ENCODE measurements at regions not wholly inside any gene's neighbourhood (a gene's known extent, or its start where the extent isn't known, plus 50 kb on each side); places are given as distances from the start of the nearest gene placed in this dataset.

DNA sequence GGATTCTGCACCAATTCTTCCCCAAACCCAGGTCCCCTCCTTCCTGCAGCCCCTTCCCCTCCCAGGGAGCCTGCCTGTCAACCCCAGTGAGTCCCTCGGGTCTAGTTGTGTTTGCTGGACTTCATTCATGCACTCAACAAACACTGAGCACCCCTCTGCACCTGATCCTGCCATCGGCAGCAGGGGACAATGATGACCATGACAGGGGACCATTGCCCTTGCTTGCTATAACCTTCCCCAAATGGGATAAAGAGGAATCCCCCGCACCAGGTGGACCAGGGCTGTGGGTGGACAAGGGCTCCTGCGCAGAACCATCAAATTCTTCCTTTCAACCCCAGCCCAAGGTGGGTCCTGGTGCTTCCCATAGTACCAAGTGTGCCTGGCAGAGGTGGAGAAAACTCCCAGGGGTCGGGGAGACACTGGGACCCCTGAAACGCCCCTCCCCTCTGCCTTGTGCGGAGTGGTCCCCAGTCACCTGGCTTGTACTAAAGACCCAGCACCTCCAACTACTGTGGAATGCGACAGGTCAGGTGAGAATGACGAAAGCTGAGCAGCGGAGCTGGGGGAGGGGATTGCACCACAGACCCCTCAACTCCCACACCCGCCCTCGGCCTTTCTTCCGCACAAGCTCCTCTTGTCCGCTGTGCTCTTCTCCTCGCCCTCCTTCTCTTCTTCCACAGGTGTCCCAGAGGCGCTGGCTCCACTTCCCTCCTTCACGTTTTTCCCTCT lies 119.9 kb upstream of the ZNF217 start:
- no peak for DNase-seq

DNA sequence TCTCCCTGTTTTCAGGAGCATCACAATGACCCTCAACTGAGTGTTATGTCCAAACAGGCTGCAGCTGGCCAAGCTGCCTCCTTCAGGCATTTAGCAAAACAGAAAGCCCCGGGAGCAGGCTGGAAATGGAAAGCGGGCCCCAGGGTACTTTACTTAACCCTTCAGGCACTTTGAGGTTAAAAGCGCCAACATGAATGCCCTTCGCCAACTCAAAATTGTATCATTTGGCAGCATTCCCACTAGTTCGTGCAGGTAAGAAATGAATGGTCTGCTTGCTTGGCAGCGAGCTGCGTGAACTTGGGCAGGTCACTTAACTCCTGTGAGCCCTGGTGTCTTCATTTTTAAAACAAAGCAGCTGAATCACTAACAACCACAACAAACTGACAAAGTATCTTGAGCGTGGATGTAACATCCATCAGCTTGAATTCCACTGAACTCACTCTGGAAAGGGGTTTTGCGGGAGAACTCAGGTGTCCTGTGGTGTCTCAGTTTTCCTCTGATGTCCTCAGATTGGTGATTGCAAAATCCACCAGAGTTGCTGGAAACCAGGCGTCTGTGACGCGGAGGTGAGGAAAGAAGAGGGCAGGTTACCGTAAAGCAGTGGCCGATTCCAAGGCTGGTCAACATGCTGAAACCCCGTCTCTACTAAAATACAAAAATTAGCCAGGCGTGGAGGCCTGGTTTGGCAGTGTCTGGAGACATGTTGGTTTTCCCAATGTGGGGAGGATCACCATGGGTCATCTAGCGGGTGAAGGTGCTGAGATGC lies 118.8 kb upstream of the ZNF217 start:
- no peak for DNase-seq

DNA sequence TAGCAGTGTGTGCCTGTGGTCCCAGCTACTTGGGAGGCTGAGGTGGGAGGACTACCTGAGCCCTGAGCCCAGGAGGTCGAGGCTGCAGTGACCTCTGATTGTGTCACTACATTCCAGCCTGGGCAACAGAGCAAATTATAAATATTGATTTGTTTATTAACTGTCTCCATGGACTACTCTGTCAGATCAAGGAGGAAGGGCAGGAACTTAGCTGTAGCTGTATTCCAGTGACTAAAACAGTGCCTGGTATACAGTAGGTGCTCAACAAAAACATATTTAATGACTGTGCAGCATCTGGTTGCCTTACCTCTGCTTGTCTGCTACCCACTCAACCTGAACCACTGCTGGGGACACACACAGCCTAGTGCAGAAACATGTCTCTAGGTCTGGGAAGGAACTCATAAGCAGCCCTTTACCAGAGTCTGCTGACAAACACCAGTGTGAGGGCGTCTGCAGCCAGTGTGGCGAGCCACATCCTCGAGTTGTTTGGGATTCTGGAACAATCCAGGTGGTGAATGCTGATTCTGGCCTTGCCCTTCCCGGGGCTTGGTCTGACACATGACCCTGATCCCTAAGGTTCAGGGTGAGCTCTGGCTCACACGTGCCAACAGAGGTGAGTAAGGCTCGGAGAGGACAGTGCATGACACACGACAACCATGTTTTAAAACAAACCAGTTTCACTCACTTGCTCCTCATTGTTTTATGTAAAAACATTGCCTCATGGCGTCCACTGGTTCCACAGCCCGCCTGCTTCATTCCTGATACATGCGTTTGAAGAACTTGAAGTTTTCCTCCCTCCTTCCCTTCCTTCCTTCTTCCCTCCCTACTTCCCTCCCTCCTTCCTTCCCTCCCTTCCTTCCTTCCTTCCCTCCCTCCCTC lies 117.9 kb upstream of the ZNF217 start:
- no peak for DNase-seq

- DNase-seq: peak; percentile 17
These were observed 114.7 kb upstream of the ZNF217 start for GRCh38 chr20:53708129-53708968.

- DNase-seq: no peak
These were observed 113.9 kb upstream of the ZNF217 start for GRCh38 chr20:53707371-53708055.

GRCh38 chr20:53706466-53707370 lies 113.1 kb upstream of the ZNF217 start:
- DNase-seq: peak; percentile 30

- no peak for DNase-seq
These were observed 112.4 kb upstream of the ZNF217 start for GRCh38 chr20:53706008-53706465.

- no peak for DNase-seq
These were observed 109.0 kb upstream of the ZNF217 start for GRCh38 chr20:53702617-53703016.

GRCh38 chr20:53699906-53700305 lies 106.3 kb upstream of the ZNF217 start:
- no peak for DNase-seq

DNA sequence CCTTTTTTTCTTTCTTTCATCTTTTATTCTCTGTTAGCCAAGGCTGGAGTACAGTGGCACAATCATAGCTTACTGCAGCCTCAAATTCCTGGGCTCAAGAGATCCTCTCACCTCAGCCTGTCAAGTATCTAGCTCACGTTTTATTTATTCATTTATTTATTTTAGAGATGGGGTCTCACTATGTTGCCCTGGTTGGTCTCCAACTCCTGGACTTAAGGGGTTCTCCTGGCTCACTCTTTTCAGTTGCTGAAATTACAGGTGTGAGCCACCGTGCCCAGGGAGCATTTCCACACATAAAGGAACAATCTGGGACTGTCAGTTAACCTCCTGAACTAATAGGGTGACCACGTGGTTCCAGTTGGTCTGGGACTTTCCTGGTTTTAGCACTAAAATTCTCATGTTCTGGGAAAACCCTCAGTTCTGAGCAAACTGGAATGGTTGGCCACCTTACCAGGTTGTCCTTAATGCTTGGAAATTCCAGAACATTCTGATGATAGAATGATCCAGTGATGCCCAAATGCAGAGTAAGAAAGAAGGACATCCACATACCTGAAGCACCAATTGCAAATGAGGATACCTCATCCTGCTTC lies 105.5 kb upstream of the ZNF217 start:
- no peak for DNase-seq

GRCh38 chr20:53698371-53698978 lies 104.8 kb upstream of the ZNF217 start:
- DNase-seq: no peak

DNA sequence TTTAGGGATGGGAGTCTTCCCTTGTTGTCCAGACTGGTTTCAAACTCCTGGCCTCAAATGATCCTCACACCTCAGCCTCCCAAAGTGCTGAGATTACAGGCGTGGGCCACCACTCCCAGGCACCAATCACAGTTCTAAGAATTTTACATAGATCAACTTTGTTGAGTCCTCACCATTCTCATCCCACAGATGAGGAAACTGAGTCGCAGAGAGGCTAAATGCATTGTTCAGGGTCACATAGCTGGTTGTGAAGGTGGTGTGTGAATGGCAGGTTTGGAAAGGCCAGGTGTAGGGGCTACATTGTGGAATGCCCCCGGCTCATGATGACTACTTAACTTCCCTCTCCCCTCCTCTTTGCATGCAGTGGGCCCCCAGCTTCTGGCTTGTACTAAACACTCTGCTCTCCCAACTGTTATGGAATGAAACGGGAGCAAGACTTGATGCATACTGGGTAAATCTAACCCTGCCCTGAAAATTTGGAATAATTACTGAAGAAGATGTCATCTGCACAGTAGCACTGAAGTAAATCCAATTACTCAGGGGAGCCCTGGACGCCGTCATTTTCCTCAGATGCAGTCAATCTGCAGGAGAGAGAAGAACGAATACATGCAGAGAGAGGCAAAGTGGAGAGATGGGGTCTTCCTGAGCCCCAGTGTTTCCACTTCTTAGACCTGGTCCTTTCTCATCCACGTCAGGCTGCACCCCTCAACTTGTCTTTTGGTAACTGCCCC lies 102.3 kb upstream of the ZNF217 start:
- no peak for DNase-seq

DNA sequence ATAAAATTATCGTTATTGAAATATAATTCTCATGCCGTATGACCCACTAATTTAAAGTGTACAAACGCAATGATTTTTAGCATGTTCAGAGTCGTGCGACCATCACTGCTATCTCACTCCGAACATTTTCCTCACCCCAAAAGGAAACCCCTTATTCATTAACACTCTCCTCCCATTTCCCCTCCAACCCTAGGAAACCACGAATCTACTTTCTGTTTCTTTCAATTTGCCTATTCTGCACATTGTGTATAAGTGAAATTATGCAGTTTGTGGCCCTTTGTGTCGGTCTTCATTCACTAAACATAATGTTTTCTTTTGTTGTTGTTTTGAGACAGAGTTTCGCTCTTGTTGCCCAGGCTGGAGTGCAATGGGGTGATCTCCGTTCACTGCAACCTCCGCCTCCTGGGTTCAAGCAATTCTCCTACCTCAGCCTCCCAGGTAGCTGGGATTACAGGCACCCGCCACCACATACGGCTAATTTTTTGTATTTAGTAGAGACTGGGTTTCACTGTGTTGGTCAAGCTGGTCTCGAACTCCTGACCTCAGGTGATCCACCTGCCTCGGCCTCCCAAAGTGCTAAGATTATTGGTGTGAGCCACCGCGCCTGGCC lies 99.7 kb upstream of the ZNF217 start:
- peak; percentile 30 for DNase-seq

DNA sequence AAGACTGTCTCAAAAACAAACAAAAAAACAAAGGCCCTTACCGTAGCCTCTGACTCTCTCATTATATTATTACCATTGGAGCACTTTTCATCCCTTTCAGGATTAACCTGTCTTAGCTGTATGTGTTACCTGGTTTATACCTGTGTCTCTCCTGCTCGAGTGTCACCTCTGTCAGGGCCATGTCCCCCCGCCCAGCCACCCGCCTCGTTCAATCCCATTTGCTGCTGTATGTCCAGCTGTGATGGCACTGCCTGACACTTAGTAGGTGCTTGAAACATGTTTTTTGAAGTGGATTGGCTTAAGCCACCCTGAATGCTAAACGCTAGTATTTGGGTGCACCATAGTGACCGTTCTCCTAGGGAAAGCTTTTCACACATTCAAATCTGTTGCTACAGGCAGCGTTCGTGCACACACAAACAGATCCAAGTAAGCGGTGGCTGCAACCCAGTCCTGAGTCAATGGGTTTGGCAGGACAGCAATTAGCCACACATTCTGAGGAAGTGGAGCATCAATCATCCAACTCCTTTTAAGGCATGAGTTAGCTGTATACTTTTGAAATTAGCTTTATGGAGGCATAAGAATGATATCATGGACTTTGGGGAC lies 98.9 kb upstream of the ZNF217 start:
- DNase-seq: no peak

GRCh38 chr20:53691811-53692192 lies 98.2 kb upstream of the ZNF217 start:
- no peak for DNase-seq

DNA sequence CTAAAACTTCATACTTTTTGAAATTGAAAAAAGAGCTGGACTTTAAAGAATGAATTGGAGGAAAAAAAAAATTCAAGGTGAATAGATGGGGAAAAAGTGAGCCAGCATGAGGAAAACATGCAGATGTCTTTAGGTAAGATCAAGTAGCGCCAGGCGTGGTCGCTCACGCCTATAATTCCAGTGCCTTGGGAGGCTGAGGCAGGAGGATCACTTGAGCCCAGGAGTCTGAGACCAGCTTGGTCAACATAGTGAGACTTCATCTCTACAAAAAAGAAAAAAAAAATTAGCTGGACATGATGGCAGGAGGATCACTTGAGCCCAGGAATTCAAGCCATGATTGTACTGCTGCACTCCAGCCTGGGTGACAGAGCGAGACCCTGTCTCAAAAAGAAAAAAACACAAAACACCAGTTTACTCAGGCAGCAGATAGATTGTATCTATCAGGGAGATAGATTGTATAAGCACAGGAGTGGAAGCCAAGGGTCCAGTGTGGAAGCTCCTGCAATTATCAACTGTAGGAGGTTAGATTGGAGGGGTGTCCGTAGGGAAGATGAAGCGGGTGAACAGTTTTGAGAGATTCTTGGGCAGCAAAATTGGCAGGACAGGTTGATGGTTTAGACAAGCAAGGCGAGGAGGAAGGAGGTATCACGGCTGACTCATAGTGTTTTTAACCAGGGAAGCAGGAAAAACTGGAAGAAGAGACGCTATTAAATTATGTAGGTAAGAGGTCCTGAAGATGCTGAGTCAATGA lies 97.6 kb upstream of the ZNF217 start:
- no peak for DNase-seq

DNA sequence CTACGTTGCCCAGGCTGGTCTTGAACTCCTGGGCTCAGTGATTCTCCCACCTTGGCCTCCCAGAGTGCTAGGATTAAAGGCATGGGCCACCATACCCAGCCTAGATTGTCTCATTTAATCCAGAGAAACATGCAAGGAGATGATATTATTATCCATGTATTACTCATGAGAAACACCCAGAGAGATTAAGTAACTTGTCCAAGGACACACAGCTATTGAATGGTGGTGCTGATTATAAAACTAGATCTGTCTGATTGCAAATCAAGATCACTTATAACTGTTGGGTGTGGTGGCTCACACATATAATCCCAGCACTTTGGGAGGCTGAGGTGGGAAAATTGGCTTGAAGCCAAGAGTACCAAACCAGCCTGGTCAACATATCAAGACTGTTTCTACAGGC lies 94.4 kb upstream of the ZNF217 start:
- no peak for DNase-seq
